CD4-positive, alpha-beta T cell (primary cell): ENCODE measurements at regions not wholly inside any gene's neighbourhood (a gene's known extent, or its start where the extent isn't known, plus 50 kb on each side); places are given as distances from the start of the nearest gene placed in this dataset.

Experiments used
- ATAC-seq: fragments of 200-7000 bp; cut with Tn5 transposase; one replicate; pipeline ENCODE4 v1.10.0; 2022; ENCODE audit warnings: mild to moderate bottlenecking; ENCODE audit not compliant: poor library complexity
- CTCF ChIA-PET: fragments of 350-600 bp; sonication (Branson Sonifier 250); formaldehyde crosslinking; loops from one replicate; lab custom pipeline; 2021; ENCODE audit warnings: antibody characterized with exemption, inconsistent platforms; lab: Charles Lee
- POLR2A ChIA-PET: fragments of 350-600 bp; sonication (Branson Sonifier 250); formaldehyde crosslinking; loops from one replicate; lab custom pipeline; 2021; ENCODE audit warnings: antibody characterized with exemption, inconsistent platforms; lab: Charles Lee
- DNase-seq, 14 experiments: peaks; one replicate each; pipeline ENCODE4 v3.0.0-alpha.2; 2013 to 2020; ENCODE audit warnings: mixed read lengths in 2 of 14
- H3K27ac ChIP-seq, 2 donors: one replicate each; pipeline versions ENCODE4 v1.5.1 to v1.7.0; 2013; ENCODE audit warnings: low read length in 2 of 2, low read depth in 1 of 2, mild to moderate bottlenecking in 1 of 2
- H3K27me3 ChIP-seq, 2 experiments: 1 replicate in 1 of 2; 2 replicates in 1 of 2; pipeline versions ENCODE4 v1.6.1 to v1.7.0; 2013; ENCODE audit warnings: low read length in 2 of 2, control low read depth in 1 of 2, mild to moderate bottlenecking in 1 of 2, moderate library complexity in 1 of 2; ENCODE audit not compliant: insufficient read depth in 2 of 2, control insufficient read depth in 1 of 2
- H3K36me3 ChIP-seq: one replicate; pipeline ENCODE4 v1.6.1; 2013; ENCODE audit warnings: low read length, control low read depth; ENCODE audit not compliant: insufficient read depth
- H3K4me1 ChIP-seq: one replicate; pipeline ENCODE4 v1.6.1; 2013; ENCODE audit warnings: low read length, control low read depth; ENCODE audit not compliant: insufficient read depth
- H3K4me3 ChIP-seq: one replicate; pipeline ENCODE4 v1.5.1; 2013; ENCODE audit warnings: mild to moderate bottlenecking, low read length, moderate library complexity
- H3K9me3 ChIP-seq, 2 experiments: 1 replicate in 1 of 2; 2 replicates in 1 of 2; pipeline versions ENCODE4 v1.6.1 to v1.7.0; 2013; ENCODE audit warnings: low read length in 2 of 2, mild to moderate bottlenecking in 2 of 2, control low read depth in 1 of 2, moderate library complexity in 1 of 2; ENCODE audit not compliant: control insufficient read depth in 1 of 2, insufficient read depth in 1 of 2
- H3K27ac Mint-ChIP-seq: one replicate; pipeline ENCODE4 v1.8.0; 2020; ENCODE audit warnings: mixed read lengths
- H3K27me3 Mint-ChIP-seq: one replicate; pipeline ENCODE4 v1.8.0; 2021; ENCODE audit warnings: mixed read lengths
- H3K36me3 Mint-ChIP-seq: one replicate; pipeline ENCODE4 v1.8.0; 2021; ENCODE audit warnings: low read depth, mixed read lengths
- H3K4me1 Mint-ChIP-seq: one replicate; pipeline ENCODE4 v1.8.0; 2021; ENCODE audit warnings: low read depth, mixed read lengths
- H3K4me3 Mint-ChIP-seq: one replicate; pipeline ENCODE4 v1.8.0; 2020; ENCODE audit warnings: mild to moderate bottlenecking, mixed read lengths
- H3K9me3 Mint-ChIP-seq: one replicate; pipeline ENCODE4 v1.8.0; 2020; ENCODE audit warnings: mixed read lengths
- CTCF ChIP-seq: fragments of 200-600 bp; IDR thresholded peaks from one replicate; pipeline ENCODE4 v1.8.0; 2022; ENCODE audit warnings: antibody characterized with exemption, mild to moderate bottlenecking
- intact Hi-C, 2 experiments: fragments of 100-400 bp; cut with DNase I in 1 of 2; cut with micrococcal nuclease in 1 of 2; formaldehyde crosslinking; loops; one replicate each; pipeline versions ENCODE4 v1.15.1 to v1.9.0; 2023 to 2025; cut with DNase I, micrococcal nuclease

- Histone ChIP-seq H3K27ac (no peak overlapping the region), H3K4me1 (no peaks in the 10 kb centered on the region), H3K9me3 (peaks cover 0 to under 1% of the 10 kb centered on the region in 2 experiments), H3K36me3 (no peaks in the 10 kb centered on the region), H3K4me3 (no peak overlapping the region), H3K27me3 (no peaks in the 10 kb centered on the region)
- Mint-ChIP-seq H3K27ac (no peak overlapping the region), H3K4me1 (no peaks in the 10 kb centered on the region), H3K27me3 (no peaks in the 10 kb centered on the region), H3K36me3 (no peaks in the 10 kb centered on the region), H3K9me3 (no peaks in the 10 kb centered on the region), H3K4me3 (no peak overlapping the region)
- TF ChIP-seq CTCF: no peak
- ATAC-seq: no peak
- CTCF ChIA-PET: no interaction called here
- POLR2A ChIA-PET: no interaction called here
- DNase-seq: no peak
- intact Hi-C loops: no loop called here
Measured at GRCh38 chr21:25314247-25314646, 293.0 kb downstream of the MRPL39 start.

- Histone ChIP-seq H3K27me3 (no peaks in the 10 kb centered on the region), H3K4me3 (no peak overlapping the region), H3K36me3 (no peaks in the 10 kb centered on the region), H3K4me1 (no peaks in the 10 kb centered on the region), H3K27ac (no peak overlapping the region), H3K9me3 (peaks cover 3 to 5% of the 10 kb centered on the region in 2 experiments)
- Mint-ChIP-seq H3K36me3 (no peaks in the 10 kb centered on the region), H3K4me1 (no peaks in the 10 kb centered on the region), H3K27ac (no peak overlapping the region), H3K4me3 (no peak overlapping the region), H3K27me3 (no peaks in the 10 kb centered on the region), H3K9me3 (no peaks in the 10 kb centered on the region)
- no peak for ATAC-seq
- intact Hi-C loops: no loop called here
- no peak for TF ChIP-seq CTCF
- ChIA-PET CTCF (no interaction called here), POLR2A (no interaction called here)
- DNase-seq: no peak
Measured at GRCh38 chr21:25313829-25314228, 293.5 kb downstream of the MRPL39 start.

DNA sequence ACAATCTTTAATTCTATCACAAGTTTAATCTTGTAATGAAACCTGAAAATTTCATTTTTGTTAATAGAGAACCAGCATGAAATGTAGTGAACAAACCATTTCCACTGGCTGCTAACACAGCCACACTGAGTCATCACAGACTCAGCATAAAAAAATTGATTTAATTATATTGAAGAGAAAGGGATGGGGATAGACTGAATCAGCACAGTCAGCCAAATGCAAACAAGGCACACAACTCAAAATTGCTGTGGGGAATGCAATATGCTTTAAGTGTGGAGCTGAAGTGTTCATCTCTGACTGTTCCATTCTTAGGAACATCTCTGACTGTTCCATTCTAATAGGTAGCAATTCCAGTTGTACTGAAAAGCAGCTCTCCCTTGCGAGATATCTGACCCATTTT, 299.8 kb downstream of the MRPL39 start:
- H3K27ac Mint-ChIP-seq: no peak overlapping the region
- TF ChIP-seq CTCF: no peak
- intact Hi-C loops: no loop called here
- ChIA-PET POLR2A (no interaction called here), CTCF (interaction anchor here (0.6 kb wide), 1 partner anchor 92 kb away, joined by 3 read pairs; no protein-coding TSS in a partner anchor)
- ATAC-seq (no peak), DNase-seq (no peak)
- peaks cover 7 to 8% of the 10 kb centered on the region in 2 experiments for H3K9me3 ChIP-seq
- no peaks in the 10 kb centered on the region for H3K27me3 Mint-ChIP-seq
- no peak overlapping the region for H3K27ac ChIP-seq
- H3K36me3 ChIP-seq: no peaks in the 10 kb centered on the region
- H3K27me3 ChIP-seq: no peaks in the 10 kb centered on the region
- no peaks in the 10 kb centered on the region for H3K4me1 ChIP-seq
- H3K9me3 Mint-ChIP-seq: no peaks in the 10 kb centered on the region
- no peak overlapping the region for H3K4me3 Mint-ChIP-seq
- H3K4me3 ChIP-seq: no peak overlapping the region
- no peaks in the 10 kb centered on the region for H3K4me1 Mint-ChIP-seq
- H3K36me3 Mint-ChIP-seq: no peaks in the 10 kb centered on the region
